GM03348 (cell line): ENCODE measurements at regions not wholly inside any gene's neighbourhood (a gene's known extent, or its start where the extent isn't known, plus 50 kb on each side); places are given as distances from the start of the nearest gene placed in this dataset.

Source experiments
- DNase-seq: peaks from one replicate; pipeline ENCODE4 v3.0.0; 2012; ENCODE audit warnings: low spot score

DNA sequence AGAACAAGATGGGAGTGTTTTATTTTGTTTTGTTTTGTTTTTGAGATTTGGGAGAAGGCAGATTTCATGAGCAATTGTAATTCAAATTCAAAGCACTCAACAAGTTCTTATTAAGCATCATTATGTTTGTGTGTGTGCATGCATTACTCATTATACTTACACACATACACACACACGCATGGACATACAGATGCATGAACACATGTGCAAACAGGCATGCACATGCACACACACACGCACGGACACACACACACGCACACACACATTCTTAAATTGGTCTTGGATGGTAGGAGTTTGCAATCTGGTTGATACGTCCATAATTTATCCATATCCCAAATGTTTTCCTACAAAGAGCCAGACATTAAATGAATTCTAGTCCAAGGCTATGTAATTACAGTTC, 702.8 kb downstream of the INHBA start:
- no peak for DNase-seq

DNA sequence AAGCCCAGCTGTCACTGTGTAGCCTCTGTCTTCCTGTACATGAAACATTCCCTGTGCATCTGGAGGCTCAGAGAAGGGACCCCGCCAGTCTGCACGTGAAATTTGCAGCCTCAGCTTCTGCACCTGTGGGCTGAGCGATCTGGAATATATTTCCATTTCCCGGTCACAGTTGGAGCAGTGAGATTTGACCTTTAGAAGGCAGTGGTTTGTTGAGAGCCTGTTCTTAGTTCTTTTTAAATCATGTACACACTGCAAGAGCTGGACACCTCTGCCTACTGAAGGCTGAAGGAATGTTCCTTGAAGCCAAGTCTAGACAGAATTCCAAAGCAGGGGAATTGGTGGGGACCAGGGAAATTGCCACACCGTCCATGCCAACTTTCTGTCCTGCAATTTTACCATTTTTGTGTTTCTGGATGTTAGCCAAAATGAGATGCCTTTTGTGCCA, 706.6 kb downstream of the INHBA start:
- peak; percentile 21 for DNase-seq

DNA sequence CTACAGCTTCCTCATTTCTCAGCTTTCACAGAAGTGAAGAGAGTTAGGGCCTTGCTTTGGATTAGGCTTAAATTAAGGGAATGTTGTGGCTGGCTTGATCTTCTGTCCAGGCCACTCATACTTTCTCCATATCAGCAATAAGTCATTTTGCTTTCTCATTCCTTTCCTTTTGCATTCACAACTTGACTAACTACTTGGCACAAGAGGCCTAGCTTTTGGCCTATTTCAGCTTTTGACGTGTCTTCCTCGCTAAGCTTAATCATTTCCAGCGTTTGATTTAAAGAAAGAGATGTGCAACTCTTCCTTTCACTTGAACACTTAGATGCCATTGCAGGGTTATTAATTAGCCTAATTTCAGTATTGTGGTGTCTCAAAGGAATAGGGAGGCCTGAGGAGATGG, 712.0 kb downstream of the INHBA start:
- no peak for DNase-seq

DNA sequence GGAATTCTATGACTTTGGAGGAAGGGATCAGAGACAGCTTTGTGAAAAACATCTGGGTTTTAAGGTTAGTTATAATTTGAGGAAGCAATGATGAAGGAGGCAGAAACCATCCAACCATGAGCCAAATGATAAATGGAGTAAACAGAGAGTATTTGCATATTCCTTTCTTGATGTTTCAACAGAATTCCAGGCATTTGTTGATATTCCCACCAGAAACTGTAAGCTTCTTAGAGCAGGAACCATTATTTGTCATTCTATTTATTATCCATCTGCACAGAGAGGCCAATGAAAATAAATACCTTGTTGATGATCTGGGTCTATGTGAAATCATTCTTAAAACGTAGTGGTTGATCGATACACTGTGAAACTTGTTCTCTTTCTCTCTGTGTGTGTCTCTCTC, 715.3 kb downstream of the INHBA start:
- no peak for DNase-seq

DNA sequence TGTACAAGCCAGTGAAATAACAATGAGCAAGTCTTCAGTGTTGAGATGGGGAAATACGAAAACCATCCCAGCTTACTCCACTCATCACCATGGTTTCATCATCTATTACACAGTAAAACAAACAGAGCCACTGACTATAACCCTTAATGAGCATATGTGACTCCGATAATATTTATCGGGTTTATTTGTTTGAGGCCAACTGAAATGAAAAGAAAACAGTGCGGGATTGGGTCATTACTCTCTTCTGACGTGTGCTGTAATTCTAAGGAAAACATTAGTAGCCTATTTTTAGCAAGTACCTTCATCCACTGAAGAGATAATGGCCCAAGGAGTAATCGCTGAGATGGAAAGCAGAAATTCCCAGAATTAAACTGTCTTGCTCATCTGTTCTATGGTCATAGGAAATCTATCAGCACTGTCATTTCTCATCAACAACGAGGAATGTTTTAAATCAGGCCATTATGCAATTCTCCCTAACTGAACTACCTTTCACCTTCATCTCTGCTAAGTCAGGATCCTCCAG, 716.5 kb downstream of the INHBA start:
- peak; percentile 21 for DNase-seq

DNA sequence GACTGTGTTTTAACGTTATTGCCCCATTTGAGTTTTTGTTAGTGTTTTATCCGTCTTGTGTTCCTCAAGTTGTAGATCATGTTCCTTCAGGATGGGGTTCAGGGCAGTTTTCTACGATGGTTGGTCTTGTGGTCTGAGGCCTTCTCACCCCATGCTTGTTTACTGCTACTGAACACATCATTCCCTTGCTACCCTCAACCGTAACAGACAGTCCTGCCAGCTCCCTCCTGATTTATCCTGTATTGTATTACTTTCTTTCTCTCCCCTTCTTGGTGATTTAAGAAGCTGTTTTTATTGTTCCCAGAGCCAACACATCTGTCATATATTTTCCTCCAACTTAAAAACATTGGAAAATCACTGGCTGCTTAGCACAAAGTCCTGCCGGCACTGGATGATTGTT, 719.8 kb downstream of the INHBA start:
- no peak for DNase-seq

DNA sequence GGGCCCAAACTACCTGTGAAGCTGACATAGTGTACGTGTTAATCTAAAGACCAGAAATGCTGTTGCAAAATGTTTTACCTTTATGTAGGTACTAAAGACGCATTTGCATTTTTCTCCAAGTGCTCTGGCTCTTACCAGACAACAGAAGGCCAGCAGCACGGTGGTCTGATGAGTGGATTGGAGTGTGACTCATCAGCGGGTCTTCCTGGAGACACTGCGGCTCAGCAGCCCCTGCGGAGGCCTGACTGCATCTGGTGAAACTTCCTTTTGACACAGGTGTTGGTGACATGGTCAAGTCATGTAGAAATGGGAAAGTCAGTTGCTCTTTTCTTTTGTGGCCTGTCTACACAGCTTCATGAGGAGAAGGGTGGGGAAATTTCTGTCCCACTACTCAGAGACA, 723.6 kb downstream of the INHBA start:
- no peak for DNase-seq

DNA sequence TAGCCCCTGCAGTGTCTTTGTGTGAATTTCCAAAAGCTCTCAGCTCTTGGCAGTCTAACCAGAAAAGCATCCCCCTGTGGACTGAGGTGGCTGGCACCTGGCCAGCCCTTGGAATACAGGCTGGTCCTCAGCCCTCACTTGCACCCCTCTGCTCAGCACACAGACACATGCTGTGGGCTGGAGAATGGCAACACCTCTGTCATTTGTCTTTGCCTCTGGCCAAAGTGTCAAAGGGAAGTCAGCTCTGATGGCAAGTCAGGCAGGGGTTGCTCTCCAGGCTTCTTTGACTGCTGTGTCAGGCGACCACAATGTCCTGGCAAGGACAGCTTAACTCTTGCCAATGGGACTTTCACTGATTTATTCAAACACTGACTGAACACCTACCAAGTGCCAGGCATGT, 724.8 kb downstream of the INHBA start:
- no peak for DNase-seq

DNA sequence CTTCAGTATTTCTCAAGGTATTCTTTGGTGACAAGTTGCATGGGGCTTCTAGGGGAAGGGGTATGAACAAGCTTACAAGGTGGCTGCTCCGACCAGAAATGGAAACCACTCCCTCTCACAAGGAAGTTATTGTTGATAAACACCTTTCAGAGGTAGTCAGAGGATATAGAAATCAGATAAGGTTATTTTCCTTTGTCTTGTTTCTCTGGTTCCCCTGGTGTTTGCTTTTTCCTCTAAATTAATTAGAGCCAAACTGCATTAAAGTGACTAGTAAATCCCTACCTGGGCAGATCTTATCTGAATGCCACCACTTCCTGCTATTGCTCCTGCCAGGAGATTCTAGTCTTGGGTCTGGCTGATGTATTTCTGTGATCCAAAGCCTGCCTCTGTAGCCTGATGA, 725.4 kb downstream of the INHBA start:
- DNase-seq, result no peak

DNA sequence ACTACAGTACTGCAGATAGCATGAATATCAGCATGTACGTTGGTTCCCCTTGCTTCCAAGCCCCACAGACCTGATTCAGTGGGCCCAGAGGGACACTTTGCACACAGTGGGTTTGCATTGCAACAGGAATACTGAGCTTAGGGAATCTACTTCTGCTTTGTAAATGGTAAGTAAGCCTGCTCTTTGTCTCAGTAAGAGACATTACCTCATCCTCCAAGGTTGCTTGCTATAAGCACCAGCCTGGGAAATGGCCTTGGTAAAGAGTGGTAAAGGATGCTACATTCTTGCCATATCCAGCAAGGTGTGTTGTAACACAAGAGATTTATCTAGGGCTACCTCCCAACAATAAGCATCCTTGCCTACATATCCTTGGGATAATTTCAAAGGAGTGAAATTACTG, 730.5 kb downstream of the INHBA start:
- DNase-seq, result no peak

DNA sequence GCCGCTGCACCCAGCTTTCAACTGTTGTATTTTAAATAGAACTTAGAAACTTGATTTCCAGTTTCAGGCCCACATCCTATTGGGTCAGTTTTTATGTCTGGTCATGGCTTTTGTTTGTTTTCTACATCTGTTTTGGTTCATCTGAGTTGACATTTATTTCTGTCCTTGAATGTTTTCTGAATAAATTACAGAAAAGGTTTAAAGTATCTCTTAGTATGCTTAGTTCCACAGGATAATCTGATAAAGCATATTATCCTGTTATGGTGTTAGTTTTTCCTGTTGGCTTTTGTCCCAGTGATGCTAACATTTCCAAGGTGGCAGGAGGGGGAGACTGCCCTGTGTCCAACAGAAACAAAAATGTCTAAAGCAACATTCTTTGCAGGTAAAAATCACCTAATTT, 733.2 kb downstream of the INHBA start:
- DNase-seq, result no peak

DNA sequence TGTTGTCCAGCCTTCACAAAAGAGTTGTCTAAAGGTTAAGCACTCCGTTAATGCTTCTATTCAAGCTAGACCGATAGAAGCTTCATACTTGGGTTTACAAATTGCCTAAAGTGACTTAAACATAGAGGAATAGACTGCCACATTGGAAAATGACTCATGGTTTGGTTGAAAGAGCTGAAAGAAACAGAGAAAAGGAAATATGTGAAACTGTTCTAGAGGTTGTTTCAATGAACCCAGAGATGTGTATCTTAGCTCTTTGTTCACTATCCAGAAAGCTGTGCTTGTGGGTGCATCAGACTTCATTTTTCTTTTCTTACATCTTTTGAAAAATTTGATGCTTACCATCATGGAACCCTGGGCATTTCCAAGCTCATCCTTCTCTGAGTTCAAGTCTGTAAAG, 736.2 kb downstream of the INHBA start:
- no peak for DNase-seq

DNA sequence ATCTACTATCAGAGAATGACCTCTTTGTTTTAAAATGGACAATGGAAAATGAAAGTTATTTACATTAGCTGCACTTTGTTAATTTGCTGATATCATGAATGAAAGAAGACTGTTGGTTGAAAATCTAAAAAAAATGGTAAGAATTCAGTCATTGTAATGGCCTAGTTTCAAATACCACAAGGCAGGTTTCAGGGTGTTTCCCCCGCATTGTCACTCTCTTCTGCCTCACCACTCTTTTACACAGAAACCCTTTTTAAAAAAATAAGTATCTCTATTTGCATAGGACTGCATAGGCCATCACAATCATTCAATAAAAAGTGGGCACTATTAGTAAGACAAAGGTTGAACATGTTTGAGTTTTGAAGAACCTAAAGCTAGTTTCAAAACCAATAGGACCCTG, 737.1 kb downstream of the INHBA start:
- DNase-seq, result no peak

DNA sequence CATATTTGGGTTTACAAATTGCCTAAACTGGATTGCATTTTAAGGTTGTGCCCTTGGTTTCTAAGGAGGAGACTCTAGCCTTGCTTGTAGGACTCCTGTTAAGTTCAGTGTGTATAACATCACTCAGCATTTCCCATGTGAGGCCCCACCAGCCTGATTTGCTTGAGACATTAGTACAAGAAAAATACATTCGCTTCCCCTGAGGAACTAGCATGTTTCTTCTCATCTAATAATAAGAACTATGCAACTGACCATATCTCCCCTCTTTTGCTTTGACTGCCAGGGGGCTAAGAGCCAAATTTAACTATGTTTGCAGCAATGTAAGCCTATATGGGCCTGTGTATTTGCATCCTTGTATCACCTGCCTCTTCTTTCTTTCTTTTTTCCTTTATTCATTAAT, 737.9 kb downstream of the INHBA start:
- DNase-seq, result no peak

DNA sequence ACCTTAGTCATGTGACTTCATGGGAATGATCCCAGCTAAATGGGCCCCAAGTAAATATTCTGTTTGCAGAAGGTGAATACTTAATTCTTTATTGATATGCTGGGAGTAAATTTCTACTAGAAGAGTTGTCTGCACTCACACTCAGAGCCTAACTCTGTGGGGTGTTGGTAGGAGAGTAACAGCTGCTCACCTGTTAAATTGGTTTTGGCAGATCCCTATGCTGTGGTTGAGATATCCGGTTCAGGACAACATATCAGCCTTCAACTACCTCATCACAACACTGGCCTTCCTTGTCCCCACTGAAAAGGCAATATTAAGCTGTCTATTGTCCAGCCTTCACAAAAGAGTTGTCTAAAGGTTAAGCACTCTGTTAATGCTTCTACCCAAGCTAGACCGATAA, 738.3 kb downstream of the INHBA start:
- no peak for DNase-seq

DNA sequence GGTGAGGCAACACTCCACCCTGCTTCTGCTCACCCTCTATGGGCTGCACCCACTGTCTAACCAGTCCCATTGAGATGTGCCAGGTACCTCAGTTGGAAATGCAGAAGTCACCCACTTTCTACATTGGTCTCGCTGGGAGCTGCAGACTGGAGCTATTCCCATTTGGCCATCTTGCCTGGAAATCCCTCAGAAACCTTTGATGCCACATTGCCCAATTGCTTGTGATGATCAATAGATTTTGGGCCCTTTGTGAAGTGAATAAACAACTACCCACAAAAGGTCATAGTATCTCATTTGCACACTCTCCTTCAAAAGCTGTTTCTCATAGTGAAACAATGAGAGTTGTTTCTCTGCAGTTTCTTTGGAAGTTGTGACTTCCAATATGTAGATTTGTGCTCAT, 742.9 kb downstream of the INHBA start:
- DNase-seq, result no peak

DNA sequence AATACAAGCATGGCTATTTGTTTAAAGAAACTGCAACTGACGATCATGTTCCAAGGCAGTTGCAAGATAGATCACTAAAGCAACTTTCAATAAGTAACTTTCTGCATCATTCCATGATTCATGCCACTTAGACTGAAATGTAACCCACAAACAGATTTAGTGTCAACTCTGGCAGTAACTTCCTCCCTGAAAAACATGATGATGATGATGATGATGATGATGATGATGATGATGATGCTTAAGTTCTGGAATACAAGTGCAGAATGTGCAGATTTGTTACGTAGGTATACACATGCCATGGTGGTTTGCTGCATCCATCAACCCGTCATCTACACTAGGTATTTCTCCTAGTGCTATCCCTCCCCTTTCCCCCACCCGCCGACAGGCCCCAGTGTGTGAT, 754.7 kb downstream of the INHBA start:
- DNase-seq, result no peak

DNA sequence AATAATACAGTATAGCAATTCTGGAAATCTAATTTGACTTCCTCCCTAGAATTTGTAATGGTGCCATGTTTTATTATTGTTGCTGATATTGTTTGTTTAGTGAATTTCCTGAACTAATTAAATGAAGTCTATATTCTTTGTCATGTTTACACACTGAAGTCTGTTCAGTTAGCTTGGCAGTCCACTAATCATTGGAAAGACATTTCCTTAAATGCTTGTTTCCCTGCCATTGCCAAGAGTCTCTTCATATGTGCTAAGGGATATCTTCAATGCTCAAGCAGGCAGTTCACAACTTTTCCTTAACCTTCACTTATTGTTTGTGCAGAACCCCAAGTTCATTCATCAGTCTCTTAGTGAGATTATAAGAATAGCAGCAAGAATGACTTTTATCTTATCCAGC, 755.3 kb downstream of the INHBA start:
- no peak for DNase-seq

DNA sequence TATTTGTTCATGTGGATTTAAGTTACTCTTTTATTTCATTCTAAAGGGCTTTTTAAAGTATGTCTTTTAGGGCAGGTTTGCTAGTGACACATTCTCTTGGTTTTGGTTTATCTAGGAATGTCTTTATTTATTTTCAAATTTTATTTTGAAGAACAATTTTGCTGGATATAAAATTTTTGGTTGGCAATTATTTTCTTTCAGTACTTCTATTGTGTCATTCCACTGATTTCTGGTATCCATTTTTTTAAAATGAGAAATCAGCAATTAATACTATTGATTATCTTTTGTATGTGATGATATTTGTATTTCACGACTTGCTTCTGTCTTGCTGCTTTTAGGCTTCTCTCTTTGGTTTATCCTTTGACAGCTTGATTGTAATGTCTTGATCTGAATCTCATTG, 756.3 kb downstream of the INHBA start:
- no peak for DNase-seq

DNA sequence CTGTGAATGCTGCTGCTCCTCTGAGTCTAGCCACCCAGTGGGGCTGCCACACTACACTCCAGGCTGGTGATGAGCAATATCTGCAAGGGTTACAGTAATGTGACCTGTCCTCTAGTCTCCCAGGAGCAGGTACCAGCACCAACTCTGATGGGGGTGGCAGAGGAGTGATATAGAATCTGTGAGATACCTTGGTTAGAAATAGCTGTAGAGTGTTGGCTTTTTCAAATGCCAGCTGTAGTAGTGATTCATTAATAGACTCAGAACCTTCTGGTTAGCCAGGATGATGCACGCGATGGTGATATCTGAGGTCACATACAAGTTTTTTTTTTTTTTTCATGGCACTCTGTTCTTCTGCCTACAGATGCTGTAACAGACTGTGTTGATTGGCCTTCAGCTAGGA, 757.1 kb downstream of the INHBA start:
- DNase-seq, result no peak

DNA sequence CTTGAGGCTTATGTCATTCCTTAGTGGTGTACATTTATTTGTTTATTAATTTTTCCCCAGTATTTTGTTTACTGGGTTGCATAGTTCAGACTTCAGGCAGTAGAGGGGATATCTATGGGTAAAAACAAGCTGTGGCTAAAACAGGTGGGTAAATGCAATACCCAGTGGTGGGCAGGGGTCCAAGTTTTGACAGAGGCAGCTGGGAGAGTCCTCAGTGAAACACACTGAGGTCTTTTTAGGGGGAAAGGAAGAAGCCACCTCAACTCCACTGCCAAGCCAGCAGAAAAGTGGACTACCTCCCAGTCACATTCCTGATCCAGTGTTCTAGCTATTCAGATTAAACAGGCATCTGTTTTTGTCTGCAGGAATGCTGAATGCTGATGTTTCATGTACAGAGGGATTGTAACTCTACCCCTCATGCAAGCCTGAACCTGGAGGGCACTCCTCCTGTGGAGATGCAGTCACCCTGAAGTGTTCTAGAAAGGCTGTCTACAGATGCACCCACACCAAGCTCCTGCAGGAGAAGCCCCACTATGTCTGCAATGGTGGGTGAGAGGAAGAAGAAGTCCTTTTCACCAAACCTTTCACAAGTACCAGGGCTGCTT, 757.8 kb downstream of the INHBA start:
- DNase-seq, result no peak

DNA sequence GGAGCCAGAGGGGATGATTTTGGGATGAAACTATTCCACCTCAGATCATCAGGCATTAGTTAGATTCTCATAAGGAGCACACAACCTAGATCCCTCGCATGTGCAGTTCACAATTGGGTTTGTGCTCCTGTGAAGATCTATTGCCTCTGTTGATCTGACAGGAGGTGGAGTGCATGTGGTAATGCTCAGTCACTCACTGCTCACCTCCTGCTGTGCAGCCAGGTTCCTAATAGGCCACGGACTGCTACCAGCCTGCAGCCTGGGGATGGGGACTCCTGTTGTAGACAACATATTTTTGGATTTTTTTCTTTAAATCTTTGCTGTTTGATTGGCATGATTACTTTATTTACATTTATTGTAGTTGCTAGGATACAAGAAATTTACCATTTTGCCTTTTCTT, 765.0 kb downstream of the INHBA start:
- no peak for DNase-seq

DNA sequence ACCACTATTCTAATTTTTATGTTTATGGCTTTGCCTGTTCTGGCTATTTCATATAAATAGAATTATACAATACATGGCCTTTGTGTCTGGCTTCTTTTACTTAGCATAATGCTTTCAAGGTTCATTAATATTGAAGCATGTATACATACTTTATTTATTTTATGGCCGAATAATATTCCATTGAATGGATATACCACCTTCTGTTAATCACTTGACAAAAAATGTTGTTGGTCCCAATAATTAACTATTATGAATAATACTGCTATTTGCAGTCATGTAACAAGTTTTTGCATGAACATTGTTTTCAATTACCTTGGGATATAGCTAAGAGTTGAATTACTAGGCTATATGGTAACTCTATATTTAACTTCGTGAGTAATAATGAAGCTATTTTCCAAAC, 767.5 kb downstream of the INHBA start:
- DNase-seq, result no peak

DNA sequence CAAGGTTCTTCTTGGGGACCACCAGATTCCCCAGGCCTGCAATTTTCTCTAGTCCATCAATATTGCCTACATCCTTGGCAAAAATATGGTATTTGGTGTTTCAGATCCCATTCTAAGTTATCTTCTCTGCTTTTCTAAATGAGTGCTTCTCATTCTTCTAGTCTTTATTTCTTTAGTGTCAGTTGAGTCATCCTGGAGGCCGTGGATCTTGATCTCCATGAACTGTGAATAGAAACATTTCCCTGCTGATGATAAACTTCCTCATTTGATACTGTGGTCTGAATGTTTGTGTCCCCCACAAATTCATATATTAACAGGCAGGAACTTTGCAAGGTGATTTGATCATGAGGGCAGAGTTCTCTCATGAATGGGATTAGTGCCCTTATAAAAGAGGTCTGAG, 779.3 kb downstream of the INHBA start:
- DNase-seq, result peak; percentile 12

DNA sequence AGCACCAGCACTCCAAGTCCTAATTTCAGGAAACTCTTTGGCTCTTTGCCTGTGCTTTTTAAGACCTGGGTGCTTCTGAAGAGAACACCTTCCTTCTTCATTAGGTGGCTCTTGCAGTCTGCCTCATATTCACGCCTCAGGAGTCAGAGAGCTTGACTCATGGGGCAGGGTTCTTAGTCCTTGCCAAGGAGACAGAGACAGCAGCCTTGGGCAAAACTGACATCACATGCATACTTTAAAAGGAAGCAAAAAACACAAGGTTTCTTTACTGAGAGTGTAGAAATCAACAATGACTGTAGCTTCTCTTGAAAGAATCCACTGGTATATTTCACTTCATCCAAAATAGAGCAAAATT, 780.6 kb downstream of the INHBA start:
- DNase-seq, result peak; percentile 73
